ENCODE measurements at regions not wholly inside any gene's neighbourhood (a gene's known extent, or its start where the extent isn't known, plus 50 kb on each side); places are given as distances from the start of the nearest gene placed in this dataset.

GRCh38 chr3:177499779-177500423 lies 302.6 kb upstream of the TBL1XR1 start:
- no peak for TF ChIP-seq CTCF (IDR thresholded peaks at IDR 0.05; ENCODE audit: extremely low read depth in 1 of 2, insufficient read depth in 1 of 2, low read depth in 1 of 2, low read length in 2 of 2)
- no peak for TF ChIP-seq POLR2AphosphoS5 (IDR thresholded peaks at IDR 0.05; ENCODE audit: insufficient read depth, low read depth, low read length)
- no peak for TF ChIP-seq MAX (IDR thresholded peaks at IDR 0.05; ENCODE audit: insufficient read depth, insufficient read length)
- TF ChIP-seq JUN (IDR thresholded peaks at IDR 0.05; ENCODE audit: borderline replicate concordance, insufficient read depth, insufficient read length, low read depth), result no peak
- no peak for TF ChIP-seq POLR2A (IDR thresholded peaks at IDR 0.05; ENCODE audit: low read depth, low read length)
- no peak for TF ChIP-seq EZH2 (IDR thresholded peaks at IDR 0.05; ENCODE audit: borderline replicate concordance, low read depth, low read length, severe bottlenecking)
- no peak for TF ChIP-seq MYC (IDR thresholded peaks at IDR 0.05; ENCODE audit: low read depth, low read length)
- no peak for TF ChIP-seq GATA2 (IDR thresholded peaks at IDR 0.05; ENCODE audit: insufficient read depth, insufficient read length, low read depth, low read length)
- no peak for TF ChIP-seq FOS (IDR thresholded peaks at IDR 0.05; ENCODE audit: borderline replicate concordance, insufficient read depth, low read length)
